ENCODE measurements at regions not wholly inside any gene's neighbourhood (a gene's known extent, or its start where the extent isn't known, plus 50 kb on each side); places are given as distances from the start of the nearest gene placed in this dataset.

DNA sequence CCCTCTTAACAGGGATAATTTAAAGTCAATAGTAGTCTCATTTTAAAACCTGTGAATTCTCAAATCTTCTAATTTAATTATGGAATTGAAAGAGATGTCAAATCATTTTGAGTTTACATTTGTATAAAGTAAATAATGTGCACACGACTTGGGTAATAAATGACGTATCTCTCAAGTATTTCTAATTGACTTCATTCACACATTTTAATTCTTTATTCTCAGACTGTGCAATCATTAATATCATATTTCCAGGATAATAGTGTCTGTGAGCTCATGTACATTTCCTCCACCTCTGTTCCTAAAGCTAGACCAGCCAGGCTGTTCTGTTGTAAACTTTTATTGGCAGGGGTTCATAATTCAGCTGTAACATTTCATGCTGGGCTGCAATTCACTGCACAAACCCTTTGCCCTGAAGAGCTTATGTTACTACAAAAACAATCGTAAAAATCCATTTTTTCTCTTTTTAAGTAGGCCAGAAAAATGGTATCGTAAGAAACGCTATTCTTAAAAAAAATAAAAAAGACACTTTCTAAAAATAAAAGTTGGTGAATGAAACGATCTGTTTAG is 1103.1 kb upstream of the TENM3 start:
- no peak for TF ChIP-seq POLR2A (IDR thresholded peaks at IDR 0.05)
- TF ChIP-seq, protein P1, sequence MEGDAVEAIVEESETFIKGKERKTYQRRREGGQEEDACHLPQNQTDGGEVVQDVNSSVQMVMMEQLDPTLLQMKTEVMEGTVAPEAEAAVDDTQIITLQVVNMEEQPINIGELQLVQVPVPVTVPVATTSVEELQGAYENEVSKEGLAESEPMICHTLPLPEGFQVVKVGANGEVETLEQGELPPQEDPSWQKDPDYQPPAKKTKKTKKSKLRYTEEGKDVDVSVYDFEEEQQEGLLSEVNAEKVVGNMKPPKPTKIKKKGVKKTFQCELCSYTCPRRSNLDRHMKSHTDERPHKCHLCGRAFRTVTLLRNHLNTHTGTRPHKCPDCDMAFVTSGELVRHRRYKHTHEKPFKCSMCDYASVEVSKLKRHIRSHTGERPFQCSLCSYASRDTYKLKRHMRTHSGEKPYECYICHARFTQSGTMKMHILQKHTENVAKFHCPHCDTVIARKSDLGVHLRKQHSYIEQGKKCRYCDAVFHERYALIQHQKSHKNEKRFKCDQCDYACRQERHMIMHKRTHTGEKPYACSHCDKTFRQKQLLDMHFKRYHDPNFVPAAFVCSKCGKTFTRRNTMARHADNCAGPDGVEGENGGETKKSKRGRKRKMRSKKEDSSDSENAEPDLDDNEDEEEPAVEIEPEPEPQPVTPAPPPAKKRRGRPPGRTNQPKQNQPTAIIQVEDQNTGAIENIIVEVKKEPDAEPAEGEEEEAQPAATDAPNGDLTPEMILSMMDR (IDR thresholded peaks at IDR 0.05) = no peak
